Stimulated activated naive CD8-positive, alpha-beta T cell treated with anti-CD3 and anti-CD28 coated beads, Interleukin-15, Interleukin-2, amounts not matched to agents 100 ng/mL and 50 ng/mL, for 24 hours (primary cell): ENCODE measurements at regions not wholly inside any gene's neighbourhood (a gene's known extent, or its start where the extent isn't known, plus 50 kb on each side); places are given as distances from the start of the nearest gene placed in this dataset.

Source experiments
- H3K27ac Mint-ChIP-seq: one replicate; pipeline ENCODE4 v1.8.0; 2021; ENCODE audit warnings: mild to moderate bottlenecking, mixed read lengths
- H3K27me3 Mint-ChIP-seq: one replicate; pipeline ENCODE4 v1.8.0; 2021; ENCODE audit warnings: mixed read lengths
- H3K36me3 Mint-ChIP-seq: one replicate; pipeline ENCODE4 v1.8.0; 2021; ENCODE audit warnings: low read depth, mixed read lengths
- H3K4me1 Mint-ChIP-seq: one replicate; pipeline ENCODE4 v1.8.0; 2021; ENCODE audit warnings: low read depth, mixed read lengths
- H3K4me3 Mint-ChIP-seq: one replicate; pipeline ENCODE4 v1.8.0; 2021; ENCODE audit warnings: mild to moderate bottlenecking, mixed read lengths
- H3K9me3 Mint-ChIP-seq: one replicate; pipeline ENCODE4 v1.8.0; 2021; ENCODE audit warnings: mixed read lengths

DNA sequence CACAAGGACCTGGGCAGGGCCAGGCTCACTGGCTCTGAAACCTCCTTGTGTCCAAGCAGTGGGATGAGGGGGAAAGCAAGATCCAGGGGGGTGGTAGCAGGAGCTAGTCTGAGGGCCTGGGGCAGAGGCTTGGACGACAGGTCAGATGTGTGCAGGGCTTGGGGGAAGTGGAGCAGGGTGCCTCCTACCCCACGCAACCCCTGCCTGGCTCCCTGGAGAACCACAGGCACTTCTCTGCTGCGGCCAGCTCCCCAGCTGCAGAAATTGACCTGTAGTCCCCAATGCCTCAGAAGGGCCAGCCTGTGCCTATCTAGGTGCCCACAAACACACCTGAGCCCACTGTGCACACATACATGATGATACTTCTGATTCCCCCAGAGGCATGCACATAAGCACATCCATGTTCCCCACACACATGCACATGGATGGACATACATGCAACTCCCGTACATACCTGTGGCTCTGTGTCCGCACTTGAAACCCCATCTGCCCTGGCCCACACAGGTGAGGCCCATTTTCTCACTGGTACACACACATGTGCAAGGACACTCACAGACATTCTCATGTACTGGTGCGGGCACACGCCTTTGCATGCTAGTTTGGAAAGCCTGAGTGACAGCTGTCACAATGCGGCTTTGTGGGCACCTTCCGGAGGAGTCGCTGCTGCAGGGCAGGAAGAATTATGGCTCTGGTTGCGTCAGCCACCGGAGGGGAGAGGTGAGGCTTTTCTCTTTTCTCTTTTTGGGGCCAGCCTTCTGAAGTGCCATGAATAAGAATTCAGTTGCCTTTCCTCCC, 247.2 kb upstream of the CSF3R start:
- Mint-ChIP-seq H3K27me3 (peaks cover 7% of the 10 kb centered on the region), H3K27ac (no peak overlapping the region), H3K4me3 (no peak overlapping the region), H3K9me3 (no peaks in the 10 kb centered on the region), H3K4me1 (no peaks in the 10 kb centered on the region), H3K36me3 (no peaks in the 10 kb centered on the region)

DNA sequence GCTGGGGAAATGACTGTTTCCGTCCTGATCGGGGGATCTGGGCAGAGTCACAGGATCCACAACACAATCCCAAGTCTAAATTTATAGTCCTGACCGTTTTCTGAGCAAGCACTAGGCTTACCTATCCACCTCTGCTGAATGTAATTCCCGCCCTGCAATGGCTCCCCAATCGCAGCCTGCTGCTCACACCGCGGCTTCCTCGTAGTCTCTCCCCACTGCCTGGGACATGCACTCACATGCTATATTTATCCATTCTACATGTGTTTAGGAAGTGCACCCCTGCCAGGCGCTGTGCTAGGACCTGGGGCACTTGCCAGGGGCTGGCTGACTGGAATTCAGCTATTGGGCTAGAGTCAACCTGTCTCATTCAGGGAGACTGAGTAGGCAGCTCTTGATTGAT, 246.6 kb upstream of the CSF3R start:
- H3K4me1 Mint-ChIP-seq, result no peaks in the 10 kb centered on the region
- H3K9me3 Mint-ChIP-seq, result no peaks in the 10 kb centered on the region
- no peaks in the 10 kb centered on the region for H3K36me3 Mint-ChIP-seq
- H3K27me3 Mint-ChIP-seq, result peaks cover 4% of the 10 kb centered on the region
- H3K27ac Mint-ChIP-seq, result no peak overlapping the region
- no peak overlapping the region for H3K4me3 Mint-ChIP-seq

DNA sequence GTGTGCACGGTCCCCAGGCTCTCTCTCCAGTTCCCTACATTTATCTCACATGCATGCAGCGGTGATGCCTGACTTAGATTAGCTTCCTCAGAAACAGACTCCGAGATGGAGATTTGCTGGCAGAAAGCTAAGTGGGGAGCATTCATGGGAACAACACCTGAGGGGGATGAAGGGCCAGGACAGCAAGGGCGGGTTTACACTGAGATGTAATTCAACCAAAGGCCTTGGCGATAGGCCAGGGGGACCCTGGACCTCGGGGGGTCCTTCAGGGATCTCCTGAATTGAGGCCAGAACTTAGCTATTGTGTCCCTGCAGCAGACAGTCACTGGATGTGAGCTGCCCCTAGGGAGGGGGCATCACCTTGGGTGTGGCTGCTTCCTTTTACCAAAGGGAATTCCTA, 246.1 kb upstream of the CSF3R start:
- peaks cover 4% of the 10 kb centered on the region for H3K27me3 Mint-ChIP-seq
- H3K4me1 Mint-ChIP-seq, result no peaks in the 10 kb centered on the region
- no peaks in the 10 kb centered on the region for H3K36me3 Mint-ChIP-seq
- H3K9me3 Mint-ChIP-seq, result no peaks in the 10 kb centered on the region
- H3K4me3 Mint-ChIP-seq, result no peak overlapping the region
- H3K27ac Mint-ChIP-seq, result no peak overlapping the region

DNA sequence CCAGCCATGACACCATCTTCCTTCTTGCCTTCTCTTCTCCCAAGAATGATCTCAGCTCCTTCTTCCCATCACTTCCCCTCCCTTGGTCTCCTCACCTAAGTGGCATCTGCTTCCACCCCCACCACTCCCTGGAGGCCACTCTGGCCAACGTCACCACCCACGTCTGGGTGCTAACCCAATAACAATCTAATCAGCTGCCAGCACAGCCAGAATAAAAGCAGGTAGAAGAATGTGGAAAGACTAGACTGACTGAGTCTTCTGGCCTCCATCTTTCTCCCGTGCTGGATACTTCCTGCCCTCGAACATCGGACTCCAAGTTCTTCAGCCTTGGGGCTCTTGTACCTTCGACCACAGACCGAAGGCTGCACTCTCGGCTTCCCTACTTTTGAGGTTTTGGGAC, 245.3 kb upstream of the CSF3R start:
- Mint-ChIP-seq H3K27me3 (peaks cover 8% of the 10 kb centered on the region), H3K4me3 (no peak overlapping the region), H3K27ac (no peak overlapping the region), H3K36me3 (no peaks in the 10 kb centered on the region), H3K4me1 (no peaks in the 10 kb centered on the region), H3K9me3 (no peaks in the 10 kb centered on the region)

DNA sequence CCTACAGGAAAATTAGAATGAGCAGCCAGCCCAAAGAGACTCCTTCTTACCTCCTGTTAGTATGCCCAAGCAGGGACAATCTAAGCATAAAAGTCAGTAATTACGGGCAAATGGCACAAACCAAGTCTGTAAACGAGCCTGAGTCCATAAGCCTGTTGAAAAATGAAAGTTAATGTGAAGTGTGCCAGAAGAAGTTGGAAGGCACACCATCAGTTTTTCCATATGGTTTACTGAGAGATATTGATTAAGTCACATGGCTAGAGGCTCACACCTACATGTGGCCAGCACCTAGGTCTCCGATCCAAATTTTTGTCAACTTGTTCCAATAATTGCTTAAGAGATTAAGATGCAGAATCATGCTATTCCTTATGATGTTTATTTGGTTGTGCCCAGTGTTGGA, 242.4 kb upstream of the CSF3R start:
- H3K27ac Mint-ChIP-seq, result no peak overlapping the region
- H3K4me3 Mint-ChIP-seq, result no peak overlapping the region
- peaks cover 5% of the 10 kb centered on the region for H3K27me3 Mint-ChIP-seq
- H3K9me3 Mint-ChIP-seq, result no peaks in the 10 kb centered on the region
- no peaks in the 10 kb centered on the region for H3K36me3 Mint-ChIP-seq
- no peaks in the 10 kb centered on the region for H3K4me1 Mint-ChIP-seq

DNA sequence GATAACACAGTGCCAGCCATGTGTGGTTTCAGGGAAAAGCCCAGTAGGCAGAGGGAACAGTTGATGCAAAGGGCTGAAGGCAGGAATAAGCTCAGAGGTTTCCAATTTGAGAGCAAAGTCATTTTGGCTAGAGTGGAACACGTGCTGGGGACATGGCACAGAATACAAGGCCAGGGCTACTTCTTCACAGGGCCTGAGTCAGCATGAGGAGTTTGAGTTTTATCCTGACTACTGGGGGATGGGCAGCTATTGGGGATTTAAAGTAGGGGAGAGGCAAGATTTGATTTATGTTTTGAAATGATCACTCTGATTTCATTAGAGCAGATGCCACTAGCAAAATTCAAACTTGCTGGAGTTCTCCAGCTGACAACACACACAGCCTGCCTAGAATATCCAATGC, 241.1 kb upstream of the CSF3R start:
- no peak overlapping the region for H3K27ac Mint-ChIP-seq
- no peaks in the 10 kb centered on the region for H3K9me3 Mint-ChIP-seq
- H3K4me3 Mint-ChIP-seq, result no peak overlapping the region
- no peaks in the 10 kb centered on the region for H3K4me1 Mint-ChIP-seq
- peaks cover 5% of the 10 kb centered on the region for H3K27me3 Mint-ChIP-seq
- no peaks in the 10 kb centered on the region for H3K36me3 Mint-ChIP-seq

DNA sequence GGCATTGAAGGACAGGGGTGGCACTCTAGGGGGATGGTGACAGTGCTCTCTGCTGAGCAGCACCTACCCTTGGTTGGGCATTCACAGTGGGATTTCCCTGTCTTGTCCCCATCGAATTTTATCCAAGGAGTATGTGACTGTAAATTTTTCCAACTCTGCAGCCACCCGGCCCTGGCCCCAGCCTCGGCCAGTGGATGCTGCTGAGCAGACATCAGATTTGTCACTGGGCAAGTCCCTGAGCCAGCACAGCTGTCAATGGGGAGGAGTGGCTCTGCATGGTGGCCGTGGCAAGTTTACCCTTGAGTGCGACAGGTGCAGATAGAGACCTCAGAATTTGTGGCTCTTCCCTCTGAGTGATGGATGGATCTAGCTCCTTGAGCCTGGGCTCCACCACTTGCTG, 240.2 kb upstream of the CSF3R start:
- Mint-ChIP-seq H3K4me1 (no peaks in the 10 kb centered on the region), H3K27ac (no peak overlapping the region), H3K4me3 (no peak overlapping the region), H3K36me3 (no peaks in the 10 kb centered on the region), H3K9me3 (no peaks in the 10 kb centered on the region), H3K27me3 (peaks cover 7% of the 10 kb centered on the region)

DNA sequence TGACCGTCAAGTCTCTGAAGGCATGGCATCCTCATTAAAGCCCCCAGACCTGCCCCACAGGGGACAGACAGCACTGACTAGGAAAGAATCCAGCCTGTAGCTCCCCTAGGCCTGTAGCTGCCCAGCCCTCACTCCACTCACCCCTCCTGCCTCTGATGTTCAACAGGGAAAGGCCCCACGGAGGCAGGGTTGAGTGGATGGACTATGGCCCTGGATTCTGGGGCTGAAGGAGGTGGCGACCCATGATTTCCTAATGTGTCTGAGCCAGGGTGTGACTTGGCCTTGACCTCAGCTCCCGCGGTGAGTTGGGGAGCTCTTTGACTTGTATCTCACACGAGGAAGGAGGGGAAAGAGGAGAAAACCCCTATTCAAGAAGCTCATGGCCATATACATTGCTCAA, 238.5 kb upstream of the CSF3R start:
- peaks cover 19% of the 10 kb centered on the region for H3K27me3 Mint-ChIP-seq
- no peak overlapping the region for H3K27ac Mint-ChIP-seq
- no peaks in the 10 kb centered on the region for H3K36me3 Mint-ChIP-seq
- no peaks in the 10 kb centered on the region for H3K9me3 Mint-ChIP-seq
- H3K4me3 Mint-ChIP-seq, result no peak overlapping the region
- H3K4me1 Mint-ChIP-seq, result no peaks in the 10 kb centered on the region

DNA sequence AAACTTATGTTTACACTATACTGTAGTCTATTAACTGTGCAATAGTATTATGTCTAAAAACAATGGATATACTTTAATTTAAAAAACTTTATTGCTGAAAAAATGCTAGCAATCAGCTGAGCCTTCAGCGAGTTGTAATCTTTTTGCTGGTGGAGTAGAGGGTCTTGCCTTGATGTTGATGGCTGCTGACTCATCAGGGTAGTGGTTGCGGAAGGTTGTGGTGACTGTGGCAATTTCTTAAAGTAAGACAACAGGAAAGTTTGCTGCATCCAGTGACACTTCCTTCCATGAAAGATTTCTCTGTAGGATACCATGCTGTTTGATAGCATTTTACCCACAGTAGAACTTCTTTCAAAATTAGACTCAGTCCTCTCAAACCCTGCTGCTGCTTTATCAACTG, 234.7 kb upstream of the CSF3R start:
- no peaks in the 10 kb centered on the region for H3K9me3 Mint-ChIP-seq
- no peaks in the 10 kb centered on the region for H3K36me3 Mint-ChIP-seq
- H3K27me3 Mint-ChIP-seq, result peaks cover 41% of the 10 kb centered on the region
- H3K27ac Mint-ChIP-seq, result no peak overlapping the region
- no peak overlapping the region for H3K4me3 Mint-ChIP-seq
- H3K4me1 Mint-ChIP-seq, result no peaks in the 10 kb centered on the region

DNA sequence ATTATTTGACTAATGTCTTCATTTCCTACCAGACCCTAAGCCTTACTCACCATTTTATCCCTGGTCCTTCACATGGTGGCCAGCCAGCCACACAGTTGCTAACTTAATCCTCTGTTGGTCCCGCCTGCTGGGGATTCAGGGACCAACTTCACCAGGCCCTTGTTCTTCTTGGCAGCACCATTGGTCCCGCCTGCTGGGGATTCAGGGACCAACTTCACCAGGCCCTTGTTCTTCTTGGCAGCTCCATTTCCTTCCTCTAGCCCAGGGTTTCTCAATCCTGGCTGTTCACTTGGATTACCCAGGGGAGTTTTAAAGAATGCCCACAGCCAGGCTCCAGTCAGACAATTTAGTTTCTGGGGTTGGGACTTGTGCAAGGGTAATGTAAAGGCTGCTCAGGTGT, 233.1 kb upstream of the CSF3R start:
- Mint-ChIP-seq H3K4me1 (no peaks in the 10 kb centered on the region), H3K27me3 (peaks cover 55% of the 10 kb centered on the region), H3K27ac (no peak overlapping the region), H3K9me3 (no peaks in the 10 kb centered on the region), H3K4me3 (no peak overlapping the region), H3K36me3 (no peaks in the 10 kb centered on the region)

DNA sequence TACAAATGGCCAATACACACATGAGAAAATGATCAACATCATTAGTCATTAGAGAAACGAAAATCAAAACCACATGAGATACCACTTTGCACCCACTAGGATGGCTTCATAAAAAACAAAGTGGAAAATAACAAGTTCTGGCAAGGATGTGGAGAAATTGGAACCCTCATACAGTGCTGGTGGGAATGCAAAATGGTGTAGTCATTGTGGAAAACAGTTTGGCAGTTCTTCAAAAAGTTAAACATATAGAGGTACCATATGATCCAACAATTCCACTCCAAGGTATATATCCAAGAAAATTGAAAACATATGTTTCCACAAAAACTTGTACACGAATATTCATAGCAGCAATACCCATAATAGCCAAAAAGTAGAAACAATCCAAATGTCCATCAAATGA, 231.6 kb upstream of the CSF3R start:
- Mint-ChIP-seq H3K9me3 (no peaks in the 10 kb centered on the region), H3K4me1 (no peaks in the 10 kb centered on the region), H3K27me3 (peaks cover 67% of the 10 kb centered on the region)

DNA sequence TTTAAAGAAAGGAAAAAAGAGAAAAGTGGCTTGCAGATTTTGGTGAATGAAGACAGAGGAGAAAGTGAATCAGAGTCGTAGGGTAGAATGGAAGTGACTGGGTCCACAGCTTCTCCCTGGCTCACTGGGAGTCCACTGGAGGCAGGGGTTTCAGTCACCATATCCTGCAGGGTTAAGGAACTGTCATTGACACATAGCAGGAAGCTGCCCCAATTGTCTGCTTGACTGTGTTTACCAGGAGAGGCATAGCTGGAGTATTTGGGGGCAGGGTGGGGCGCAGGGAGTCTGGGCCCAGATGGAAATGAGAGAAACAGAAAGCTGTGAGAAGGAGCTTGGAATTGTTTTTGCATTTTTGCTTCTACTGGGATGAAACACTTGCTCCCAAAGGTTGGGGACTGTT, 228.8 kb upstream of the CSF3R start:
- Mint-ChIP-seq H3K36me3 (no peaks in the 10 kb centered on the region), H3K27ac (no peak overlapping the region), H3K4me3 (no peak overlapping the region), H3K4me1 (no peaks in the 10 kb centered on the region), H3K27me3 (peaks cover 69% of the 10 kb centered on the region), H3K9me3 (no peaks in the 10 kb centered on the region)

More for the DNA sequence above, 231.6 kb upstream of the CSF3R start:
- no peaks in the 10 kb centered on the region for H3K36me3 Mint-ChIP-seq
- H3K4me3 Mint-ChIP-seq, result no peak overlapping the region
- no peak overlapping the region for H3K27ac Mint-ChIP-seq

DNA sequence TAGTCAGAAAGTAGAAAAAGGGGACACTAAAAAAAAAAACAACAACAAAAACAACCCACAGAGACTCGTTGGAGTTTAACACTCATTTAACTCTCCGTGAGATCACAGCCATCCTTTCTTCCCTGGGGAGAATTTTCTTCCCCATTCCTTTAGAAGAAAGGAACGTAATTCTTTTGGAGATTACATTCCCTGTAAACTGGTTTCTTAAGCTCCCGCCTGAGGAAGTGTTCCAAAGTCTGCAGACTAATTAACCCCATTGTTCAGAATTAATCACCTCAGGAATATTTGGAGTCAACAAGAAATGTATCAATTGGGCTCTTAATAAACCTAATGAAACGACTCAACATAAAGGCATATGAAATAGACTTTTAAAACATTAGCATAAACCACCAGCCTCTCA, 228.2 kb upstream of the CSF3R start:
- Mint-ChIP-seq H3K27me3 (peaks cover 70% of the 10 kb centered on the region), H3K27ac (no peak overlapping the region), H3K9me3 (no peaks in the 10 kb centered on the region), H3K36me3 (no peaks in the 10 kb centered on the region), H3K4me1 (no peaks in the 10 kb centered on the region), H3K4me3 (no peak overlapping the region)

DNA sequence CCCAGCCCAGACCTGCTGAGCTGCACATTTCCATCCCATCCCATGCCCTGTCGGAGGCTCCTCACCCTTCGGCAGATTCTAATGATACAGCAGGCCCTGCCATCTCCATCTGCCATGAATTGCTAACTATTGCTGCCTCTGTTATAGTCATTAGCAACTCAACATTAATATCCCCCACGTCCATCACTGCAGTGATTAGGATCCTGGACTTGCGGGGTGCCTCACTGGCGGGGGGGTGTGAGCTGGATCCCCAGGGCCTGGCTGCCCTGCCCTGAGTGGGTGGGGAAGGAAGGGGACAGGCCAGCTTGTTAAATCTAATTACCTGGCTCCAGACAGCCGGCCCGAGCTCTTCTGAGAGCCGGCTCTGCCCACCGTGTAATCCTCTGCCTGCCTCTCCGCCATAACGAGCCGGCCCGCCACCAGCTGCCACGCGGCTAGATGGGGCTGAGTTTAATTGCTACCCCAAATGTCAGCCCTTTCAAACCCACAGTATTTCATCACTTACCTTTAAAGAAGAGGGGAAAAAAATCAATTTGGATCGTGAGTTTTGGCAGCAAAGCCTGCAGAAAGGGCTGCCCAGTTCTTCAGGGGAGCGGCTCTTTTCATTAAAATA, 227.3 kb upstream of the CSF3R start:
- Mint-ChIP-seq H3K36me3 (no peaks in the 10 kb centered on the region), H3K27me3 (peaks cover 67% of the 10 kb centered on the region), H3K27ac (no peak overlapping the region), H3K4me3 (no peak overlapping the region), H3K9me3 (no peaks in the 10 kb centered on the region), H3K4me1 (no peaks in the 10 kb centered on the region)

DNA sequence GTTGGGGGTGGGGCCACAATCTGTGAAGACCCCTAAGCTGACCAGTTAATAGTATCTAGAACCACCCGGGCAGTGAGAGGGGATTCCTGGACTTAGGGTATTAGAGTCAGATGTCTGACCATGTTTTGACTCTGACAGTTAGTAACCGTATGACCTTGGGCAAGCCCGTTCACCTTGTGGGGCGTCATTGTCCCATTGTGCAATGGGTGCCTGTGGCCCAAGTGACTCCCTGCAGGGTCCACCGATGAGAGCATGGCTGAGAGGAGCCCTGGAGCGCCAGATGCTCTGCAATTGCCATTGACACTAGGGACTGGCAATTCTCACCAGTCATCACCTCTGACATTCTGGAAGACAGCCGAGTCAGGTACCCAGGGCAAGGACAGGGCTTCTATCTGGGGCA, 225.9 kb upstream of the CSF3R start:
- Mint-ChIP-seq H3K27ac (no peak overlapping the region), H3K36me3 (no peaks in the 10 kb centered on the region), H3K9me3 (no peaks in the 10 kb centered on the region), H3K27me3 (peaks cover 66% of the 10 kb centered on the region), H3K4me1 (no peaks in the 10 kb centered on the region), H3K4me3 (no peak overlapping the region)

DNA sequence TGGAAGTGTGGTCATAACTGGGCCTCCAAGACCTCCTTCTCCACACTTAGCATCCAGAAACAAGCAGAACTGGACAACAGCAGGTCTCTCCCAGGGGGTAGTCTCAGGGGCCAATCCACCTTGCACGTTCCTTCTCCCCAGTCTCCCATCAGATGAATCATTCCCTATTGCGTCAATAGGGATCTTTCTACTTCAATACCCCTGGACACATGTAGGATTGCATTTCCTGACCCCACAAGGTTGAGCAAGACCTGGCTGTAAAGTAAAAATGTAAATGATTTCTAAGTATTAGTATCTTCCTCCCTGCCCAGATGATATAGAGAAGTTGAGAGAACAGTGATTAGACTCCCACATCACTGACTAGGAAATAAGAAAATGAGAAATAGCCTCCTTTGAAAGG, 224.5 kb upstream of the CSF3R start:
- H3K27ac Mint-ChIP-seq, result no peak overlapping the region
- H3K4me1 Mint-ChIP-seq, result no peaks in the 10 kb centered on the region
- no peak overlapping the region for H3K4me3 Mint-ChIP-seq
- H3K27me3 Mint-ChIP-seq, result peaks cover 65% of the 10 kb centered on the region
- no peaks in the 10 kb centered on the region for H3K36me3 Mint-ChIP-seq
- H3K9me3 Mint-ChIP-seq, result no peaks in the 10 kb centered on the region
